HG03469 (cell line): ENCODE measurements at regions not wholly inside any gene's neighbourhood (a gene's known extent, or its start where the extent isn't known, plus 50 kb on each side); places are given as distances from the start of the nearest gene placed in this dataset.
"Not testable (repeated sequence)": the region's sequence is repeated elsewhere in the genome, so short reads cannot be mapped to it uniquely, and the experiment has no call there.

Source experiments
- ATAC-seq: cut with Tn5 transposase; IDR thresholded peaks from one replicate; pipeline ENCODE4 v1.9.1; 2021; ENCODE audit warnings: mild to moderate bottlenecking, moderate library complexity, moderate number of reproducible peaks; ENCODE audit not compliant: unreplicated experiment

DNA sequence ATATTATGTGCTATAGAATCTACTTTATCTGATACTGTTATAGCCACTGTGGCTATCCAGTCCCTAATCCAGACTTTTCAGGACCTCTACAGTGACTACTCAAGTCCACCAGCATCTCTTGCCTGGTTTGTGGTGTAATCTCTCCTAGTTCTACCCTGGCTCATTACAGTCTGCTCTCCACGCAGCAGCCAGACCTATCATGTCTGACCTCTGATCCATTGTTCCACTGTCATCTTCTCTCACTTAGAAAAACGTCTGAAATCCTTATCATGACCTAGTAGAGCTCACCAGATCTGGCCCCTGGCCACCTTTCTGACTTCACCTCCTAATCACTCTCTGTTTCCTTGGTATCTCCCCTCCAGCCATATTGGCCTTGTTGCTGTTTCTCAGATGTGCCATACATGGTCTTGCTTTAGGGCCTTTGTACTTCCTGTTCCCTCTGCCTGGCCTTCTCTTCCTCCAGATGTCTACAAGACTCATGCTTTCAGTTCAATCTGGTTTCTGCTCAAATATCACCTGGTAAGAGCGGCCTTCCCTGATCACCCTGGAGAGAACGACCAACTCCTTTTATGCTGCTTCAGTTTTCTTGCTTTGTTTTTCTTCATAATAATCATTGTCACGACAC is 475.5 kb downstream of the AACS start:
- ATAC-seq: no peak

DNA sequence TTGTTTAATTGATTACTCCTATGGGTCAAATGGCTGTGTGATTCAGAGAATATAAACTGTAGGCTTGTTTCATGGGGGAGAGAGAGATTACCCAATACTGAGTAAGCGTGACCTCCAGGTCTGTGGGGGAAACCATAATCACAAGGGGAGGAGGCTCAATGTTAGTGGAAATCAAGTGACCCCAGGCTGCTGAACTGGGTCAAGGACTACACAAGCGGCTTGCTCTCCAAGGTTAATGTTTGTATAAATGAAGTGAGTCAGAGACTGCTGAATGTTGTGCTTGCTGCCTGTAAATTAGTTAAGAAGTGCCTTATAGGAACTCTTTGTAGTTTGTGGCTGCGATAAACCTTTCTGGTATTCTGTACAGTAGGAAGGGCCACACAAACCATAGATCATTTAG is 479.7 kb downstream of the AACS start:
- ATAC-seq: no peak

DNA sequence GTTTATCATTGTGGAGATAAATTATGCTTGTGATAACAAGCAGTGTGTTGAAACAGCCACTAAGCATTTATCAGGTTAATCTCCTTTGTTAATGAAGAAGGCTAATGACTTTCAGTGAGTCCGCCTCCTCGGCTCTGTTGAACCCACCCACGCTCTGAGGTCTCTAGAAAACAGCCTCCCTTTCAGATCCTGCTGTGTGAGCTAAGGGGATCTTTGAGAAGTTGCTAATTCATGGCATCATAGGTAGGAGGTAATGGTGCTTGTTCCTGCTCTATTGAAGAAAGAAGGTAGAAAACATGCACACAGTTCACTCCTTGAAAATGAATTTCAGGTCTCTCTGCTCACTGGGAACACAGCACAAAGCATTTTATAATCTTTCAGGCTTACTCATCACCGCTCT is 483.9 kb downstream of the AACS start:
- ATAC-seq: no peak

GRCh38 chr12:125549836-125550235 is 484.6 kb downstream of the AACS start:
- no peak for ATAC-seq

DNA sequence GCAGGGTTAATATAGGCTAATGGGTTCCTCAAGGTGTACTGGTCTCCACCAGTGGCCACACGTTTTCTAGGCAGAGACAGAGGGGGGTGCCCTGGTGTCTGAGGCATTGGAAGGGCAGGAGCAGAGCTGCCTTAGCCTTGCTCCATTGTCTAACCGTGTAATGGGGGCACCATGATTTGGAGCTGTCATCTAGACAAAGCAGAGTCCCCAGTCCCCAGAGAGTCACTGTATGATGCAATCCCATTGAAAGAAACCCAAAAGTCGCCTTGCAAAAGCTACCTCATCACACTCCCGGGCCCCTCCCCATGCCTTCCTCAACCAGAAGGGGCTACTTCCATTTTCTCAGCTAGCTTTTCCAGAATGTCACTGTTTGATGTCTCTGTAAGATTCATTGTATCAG is 487.1 kb downstream of the AACS start:
- ATAC-seq: no peak

- ATAC-seq: not testable (repeated sequence)
Observed at GRCh38 chr12:125561008-125561407, 495.8 kb downstream of the AACS start.

DNA sequence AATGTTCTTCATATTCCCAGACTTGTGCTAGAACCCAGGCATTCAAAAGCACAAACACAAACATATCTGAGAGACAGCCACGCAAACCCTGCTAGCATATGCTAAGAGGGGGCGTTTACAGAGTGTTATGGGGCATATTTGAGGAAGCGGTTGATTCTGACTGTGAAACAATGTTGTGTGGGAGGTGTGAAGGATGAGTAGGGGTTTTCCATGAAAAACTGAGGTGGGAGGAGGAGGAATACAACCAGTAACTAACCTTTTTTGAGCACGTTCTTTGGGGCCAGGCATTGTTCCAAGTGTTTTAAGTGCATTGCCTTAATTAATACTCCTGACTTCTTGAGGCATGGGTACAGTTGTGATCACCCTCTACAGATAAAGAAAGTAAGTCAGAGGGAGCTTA is 499.5 kb downstream of the AACS start:
- no peak for ATAC-seq

- no peak for ATAC-seq
Observed at GRCh38 chr12:125567581-125567980, 502.3 kb downstream of the AACS start.

DNA sequence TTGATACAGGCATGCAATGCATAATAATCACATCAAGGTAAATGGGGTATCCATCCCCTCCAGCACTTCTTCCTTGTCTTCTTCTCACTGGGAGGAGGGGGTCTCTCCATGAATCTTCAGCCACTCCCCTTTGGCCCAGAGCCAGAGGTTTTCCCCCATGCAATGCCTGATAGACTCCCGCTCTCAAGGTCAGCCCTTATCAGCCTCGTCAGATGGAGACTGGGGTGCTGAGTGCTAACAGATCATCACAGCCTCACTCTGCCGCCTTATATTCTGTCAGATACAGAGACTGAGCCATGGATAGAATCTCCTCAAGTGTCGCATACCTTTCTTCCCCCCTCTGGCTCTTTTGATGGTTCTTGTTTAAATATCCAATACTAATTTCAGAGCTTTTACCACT is 503.1 kb downstream of the AACS start:
- ATAC-seq: no peak

- no peak for ATAC-seq
Observed at GRCh38 chr12:125573271-125573670, 508.0 kb downstream of the AACS start.

GRCh38 chr12:125577334-125577733 is 512.1 kb downstream of the AACS start:
- no peak for ATAC-seq

DNA sequence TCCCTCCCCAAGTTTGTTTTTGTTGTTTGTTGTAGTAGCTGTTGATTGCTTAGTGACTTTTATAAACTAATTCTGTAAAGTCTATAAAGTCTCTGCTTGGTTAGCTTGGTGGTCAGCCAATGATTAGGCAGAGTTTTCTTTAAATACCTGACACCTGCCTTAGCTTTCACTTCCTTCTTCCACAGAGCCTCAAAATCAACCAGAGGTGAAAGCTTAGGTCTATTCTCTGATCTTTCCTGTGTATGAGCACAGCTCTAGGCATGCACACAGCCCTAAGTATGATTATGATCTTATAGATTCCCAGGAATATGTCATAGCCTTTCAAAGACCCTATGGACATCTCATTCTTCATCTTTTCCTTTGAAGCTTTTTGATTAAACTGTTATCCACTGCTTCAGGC is 514.7 kb downstream of the AACS start:
- ATAC-seq: no peak

- no peak for ATAC-seq
Observed at GRCh38 chr12:125583071-125583470, 517.8 kb downstream of the AACS start.

DNA sequence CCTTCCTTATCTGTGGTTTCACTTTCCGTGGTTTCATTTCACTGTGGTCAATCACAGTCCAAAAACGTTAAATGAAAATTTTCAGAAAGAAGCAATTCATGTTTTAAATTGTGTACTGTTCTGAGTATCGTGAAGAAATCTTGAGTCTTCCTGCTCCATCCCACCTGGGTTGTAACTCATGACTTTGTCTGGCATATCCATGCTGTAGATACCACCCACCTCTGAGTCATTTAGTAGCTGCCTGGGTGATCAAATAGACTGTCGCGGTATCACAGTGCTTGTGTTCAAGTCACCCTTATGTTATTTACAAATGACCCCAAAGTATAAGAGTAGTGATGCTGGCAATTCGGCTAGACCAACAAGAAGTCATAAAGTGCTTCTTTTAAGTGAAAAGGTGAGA is 521.2 kb downstream of the AACS start:
- ATAC-seq: no peak

- no peak for ATAC-seq
Observed at GRCh38 chr12:125593269-125593668, 528.0 kb downstream of the AACS start.

- ATAC-seq: no peak
Observed at GRCh38 chr12:125604976-125605375, 539.7 kb downstream of the AACS start.

GRCh38 chr12:125606312-125606711 is 541.1 kb downstream of the AACS start:
- no peak for ATAC-seq

DNA sequence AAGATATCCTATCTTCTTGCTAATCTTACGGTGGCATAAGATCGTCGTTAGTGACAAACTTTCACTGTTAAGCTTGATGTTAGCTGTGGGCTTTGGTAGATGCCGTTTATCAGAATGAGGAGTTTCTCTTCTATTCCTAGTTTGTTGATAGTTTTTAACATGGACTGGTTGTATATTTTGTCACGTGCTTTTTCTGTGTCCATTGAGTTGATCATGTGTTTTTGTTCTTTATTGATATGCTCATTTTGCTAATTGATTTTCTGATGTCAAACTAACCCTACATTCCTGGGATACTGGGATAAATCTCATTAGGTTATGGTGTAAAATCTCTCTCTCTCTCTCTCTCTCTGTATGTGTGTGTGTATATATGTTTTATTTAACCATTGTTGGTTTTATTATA is 545.1 kb downstream of the AACS start:
- no peak for ATAC-seq

GRCh38 chr12:125610971-125611370 is 545.7 kb downstream of the AACS start:
- no peak for ATAC-seq

DNA sequence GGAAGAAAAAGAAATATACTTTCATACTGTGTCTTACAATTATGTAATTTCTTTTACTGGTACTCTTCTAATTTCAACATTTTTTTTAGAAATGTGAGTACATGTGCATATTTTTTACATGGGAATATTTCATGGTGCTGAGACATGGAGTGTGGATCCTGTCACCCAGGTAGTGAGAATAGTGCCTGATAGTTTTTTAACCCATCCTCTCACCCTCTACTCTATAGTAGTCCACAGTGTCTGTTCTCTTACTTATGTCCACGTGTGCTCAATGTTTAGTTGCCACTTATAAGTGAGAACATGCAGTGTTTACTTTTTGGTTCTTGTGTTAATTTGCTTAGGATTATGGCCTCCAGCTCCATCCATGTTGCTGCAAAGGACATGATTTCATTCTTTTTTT is 548.8 kb downstream of the AACS start:
- no peak for ATAC-seq

- ATAC-seq: no peak
Observed at GRCh38 chr12:125619723-125620122, 554.5 kb downstream of the AACS start.

GRCh38 chr12:125633686-125634085 is 568.5 kb downstream of the AACS start:
- no peak for ATAC-seq

DNA sequence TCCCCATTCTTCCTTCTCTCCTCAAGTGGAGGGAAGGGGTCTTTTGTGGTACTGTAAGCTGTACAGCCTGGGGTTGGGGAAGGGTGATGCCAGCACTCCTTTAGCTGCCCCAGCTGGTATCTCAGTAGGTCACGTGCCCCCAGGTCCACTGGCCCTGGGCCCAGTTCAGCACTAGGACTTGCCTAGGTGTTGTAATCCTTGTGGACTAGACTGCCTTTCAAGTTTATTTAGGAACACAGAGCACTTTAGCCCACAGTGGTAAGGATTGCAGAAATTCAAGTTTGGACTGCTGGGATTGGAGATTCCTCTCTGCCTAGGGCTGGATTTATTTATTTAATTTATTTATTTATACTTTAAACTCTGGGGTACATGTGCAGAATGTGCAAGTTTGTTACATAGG is 569.6 kb downstream of the AACS start:
- ATAC-seq: no peak
